Mesenchymal stem cell (in vitro differentiated cells and primary cell): ENCODE measurements at regions not wholly inside any gene's neighbourhood (a gene's known extent, or its start where the extent isn't known, plus 50 kb on each side); places are given as distances from the start of the nearest gene placed in this dataset. TPM values are rescaled to one million over a fixed set of nuclear protein-coding genes. Genes with fewer than 3 reads are reported as not detected.

Source experiments
- DNase-seq: peaks from one replicate; pipeline ENCODE4 v3.0.0-alpha.2; 2013
- H2AFZ ChIP-seq: one replicate; pipeline ENCODE4 v1.6.1; 2013; ENCODE audit warnings: low read depth, mild to moderate bottlenecking, control low read depth, inconsistent platforms, low read length, moderate library complexity
- H2AK5ac ChIP-seq: 2 replicates; pipeline ENCODE4 v1.6.1; 2013; ENCODE audit warnings: low read length, moderate library complexity, mild to moderate bottlenecking, inconsistent platforms; ENCODE audit not compliant: severe bottlenecking
- H2BK120ac ChIP-seq: one replicate; pipeline ENCODE4 v1.6.1; 2013; ENCODE audit warnings: low read depth, mild to moderate bottlenecking, inconsistent platforms, low read length, moderate library complexity
- H2BK12ac ChIP-seq, 2 experiments: one replicate each; pipeline ENCODE4 v1.6.1; 2013; ENCODE audit warnings: inconsistent platforms in 2 of 2, low read length in 2 of 2, mild to moderate bottlenecking in 2 of 2, moderate library complexity in 2 of 2, control low read depth in 1 of 2
- H2BK15ac ChIP-seq: one replicate; pipeline ENCODE4 v1.6.1; 2013; ENCODE audit warnings: mild to moderate bottlenecking, low read depth, inconsistent platforms; ENCODE audit not compliant: poor library complexity, severe bottlenecking
- H2BK5ac ChIP-seq: 2 replicates; pipeline ENCODE4 v1.6.1; 2013; ENCODE audit warnings: low read depth, mild to moderate bottlenecking, low read length, control low read depth, inconsistent platforms; ENCODE audit not compliant: poor library complexity, severe bottlenecking
- H3K14ac ChIP-seq, 2 experiments: one replicate each; pipeline ENCODE4 v1.6.1; 2013; ENCODE audit warnings: inconsistent platforms in 2 of 2, low read length in 2 of 2, control low read depth in 1 of 2, mild to moderate bottlenecking in 1 of 2, moderate library complexity in 1 of 2
- H3K18ac ChIP-seq, 2 experiments: one replicate each; pipeline ENCODE4 v1.6.1; 2013; ENCODE audit warnings: inconsistent platforms in 2 of 2, low read length in 2 of 2, control low read depth in 1 of 2, low read depth in 1 of 2, mild to moderate bottlenecking in 1 of 2
- H3K23ac ChIP-seq, 2 experiments: one replicate each; pipeline ENCODE4 v1.6.1; 2013; ENCODE audit warnings: inconsistent platforms in 2 of 2, low read length in 2 of 2, mild to moderate bottlenecking in 2 of 2, moderate library complexity in 2 of 2, control low read depth in 1 of 2
- H3K27ac ChIP-seq: 2 replicates; pipeline ENCODE4 v1.5.1; 2013; ENCODE audit warnings: mild to moderate bottlenecking, moderate library complexity, low read length, control low read depth, inconsistent platforms; ENCODE audit not compliant: poor library complexity, severe bottlenecking
- H3K27me3 ChIP-seq, 2 experiments: 2 replicates each; pipeline versions ENCODE4 v1.6.1 to v1.7.0; 2013; ENCODE audit warnings: low read length in 2 of 2, mild to moderate bottlenecking in 2 of 2, moderate library complexity in 2 of 2, control low read depth in 1 of 2, inconsistent platforms in 1 of 2; ENCODE audit not compliant: control insufficient read depth in 1 of 2, insufficient read depth in 1 of 2
- H3K36me3 ChIP-seq, 2 experiments: 2 replicates each; pipeline versions ENCODE4 v1.6.1 to v1.7.0; 2013; ENCODE audit warnings: low read length in 2 of 2, control low read depth in 1 of 2, inconsistent platforms in 1 of 2, low read depth in 1 of 2, mild to moderate bottlenecking in 1 of 2; ENCODE audit not compliant: insufficient read depth in 2 of 2, control insufficient read depth in 1 of 2
- H3K4ac ChIP-seq, 2 experiments: one replicate each; pipeline ENCODE4 v1.6.1; 2013; ENCODE audit warnings: inconsistent platforms in 2 of 2, low read length in 2 of 2, mild to moderate bottlenecking in 2 of 2, moderate library complexity in 2 of 2, control low read depth in 1 of 2, low read depth in 1 of 2
- H3K4me1 ChIP-seq: 2 replicates; pipeline ENCODE4 v1.6.1; 2013; ENCODE audit warnings: low read depth, low read length, control low read depth; ENCODE audit not compliant: control insufficient read depth, insufficient read depth
- H3K4me2 ChIP-seq: 2 replicates; pipeline ENCODE4 v1.6.1; 2013; ENCODE audit warnings: low read length, mild to moderate bottlenecking, inconsistent platforms; ENCODE audit not compliant: poor library complexity, severe bottlenecking
- H3K4me3 ChIP-seq, 2 experiments: 2 replicates each; pipeline versions ENCODE4 v1.5.1 to v1.7.0; 2013; ENCODE audit warnings: low read length in 2 of 2, mild to moderate bottlenecking in 2 of 2, control low read depth in 1 of 2, low read depth in 1 of 2; ENCODE audit not compliant: insufficient read depth in 1 of 2
- H3K79me1 ChIP-seq: replicated peaks from 2 replicates; pipeline ENCODE4 v1.6.1; 2013; ENCODE audit warnings: mild to moderate bottlenecking, control low read depth, low read length, inconsistent platforms; ENCODE audit not compliant: poor library complexity, severe bottlenecking
- H3K9ac ChIP-seq: 2 replicates; pipeline ENCODE4 v1.7.0; 2013; ENCODE audit warnings: mild to moderate bottlenecking, low read length, moderate library complexity
- H3K9me3 ChIP-seq: 2 replicates; pipeline ENCODE4 v1.7.0; 2013; ENCODE audit warnings: mild to moderate bottlenecking, low read length; ENCODE audit not compliant: control insufficient read depth
- H4K8ac ChIP-seq: one replicate; pipeline ENCODE4 v1.6.1; 2013; ENCODE audit warnings: inconsistent platforms, mild to moderate bottlenecking, low read length, moderate library complexity
- H4K91ac ChIP-seq: one replicate; pipeline ENCODE4 v1.6.1; 2013; ENCODE audit warnings: mild to moderate bottlenecking, low read length, inconsistent platforms
- WGBS: methylation state at CpG from one replicate; pipeline ENCODE4 v1.1.7; 2013; ENCODE audit warnings: mixed read lengths; 5-methylcytosine and 5-hydroxymethylcytosine counted together
- small RNA-seq: library from polyadenylated mRNA; stranded (forward); fragments of <200 nt; extraction: miRNeasy Mini kit (QIAGEN cat#:217004); gene quantifications from one replicate; pipeline ENCODE3, GENCODE V24; 2013; ENCODE audit warnings: low read depth

- no peak overlapping the region for H3K4me3 ChIP-seq
- H3K36me3 ChIP-seq: no peaks in the 10 kb centered on the region
- H2BK15ac ChIP-seq: no peak overlapping the region
- no peak overlapping the region for H3K4me2 ChIP-seq
- H3K9ac ChIP-seq: no peak overlapping the region
- no peak overlapping the region for H2BK120ac ChIP-seq
- no peak overlapping the region for H3K23ac ChIP-seq
- no peak overlapping the region for H3K14ac ChIP-seq
- no peaks in the 10 kb centered on the region for H3K9me3 ChIP-seq
- H4K8ac ChIP-seq: no peak overlapping the region
- no CpG with 5 or more reads among the region's 2 CpGs for WGBS
- H2AK5ac ChIP-seq: no peak overlapping the region
- H2AFZ ChIP-seq: no peak overlapping the region
- no peak overlapping the region for H3K18ac ChIP-seq
- H2BK5ac ChIP-seq: no peak overlapping the region
- no peak overlapping the region for H4K91ac ChIP-seq
- H3K79me1 ChIP-seq: no peaks in the 10 kb centered on the region
- no peak overlapping the region for H3K27ac ChIP-seq
- no peak overlapping the region for H2BK12ac ChIP-seq
- no peaks in the 10 kb centered on the region for H3K4me1 ChIP-seq
- H3K27me3 ChIP-seq: peaks cover 0 to 17% of the 10 kb centered on the region in 2 experiments
- no peak overlapping the region for H3K4ac ChIP-seq
- DNase-seq: no peak
Observed at GRCh38 chrX:41973208-41973607, 49.9 kb upstream of the CASK start.

Small RNA genes lying in the stretch of these regions (small RNA-seq; reads per million reads assigned to genes)
- gene RNU6-1124P: not detected
- not detected for gene RNU6-630P
- not detected for gene Z92545.1
